ENCODE measurements at regions not wholly inside any gene's neighbourhood (a gene's known extent, or its start where the extent isn't known, plus 50 kb on each side); places are given as distances from the start of the nearest gene placed in this dataset.

DNA sequence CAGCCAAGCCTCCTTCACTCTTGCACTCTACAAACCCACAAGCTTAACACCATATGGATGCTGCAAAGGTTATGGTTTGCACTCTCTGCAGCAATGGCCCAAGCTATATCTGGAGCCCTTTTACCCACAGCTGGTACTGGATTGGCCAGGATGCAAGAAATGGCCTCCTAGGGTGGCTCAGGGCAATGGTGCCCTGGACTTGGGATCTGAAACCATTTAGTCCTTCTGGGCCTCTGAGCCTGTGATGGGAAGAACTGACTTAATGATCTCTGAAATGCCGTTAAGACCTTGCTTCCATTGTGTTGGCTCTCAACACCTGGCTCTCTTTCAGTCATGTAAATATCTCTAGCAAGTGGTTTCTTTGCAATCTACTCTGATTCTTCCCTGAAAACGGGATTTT lies 626.0 kb downstream of the KCTD8 start:
- TF ChIP-seq POLR2AphosphoS5 (IDR thresholded peaks at IDR 0.05; ENCODE audit: low read depth, low read length) (no peak), FOXP2 (optimal IDR thresholded peaks at IDR 0.05; ENCODE audit: borderline replicate concordance, extremely low read depth, extremely low read length, insufficient read depth) (no peak), TAF1 (IDR thresholded peaks at IDR 0.05; ENCODE audit: borderline replicate concordance, insufficient read depth, low read length) (no peak), SIN3A (IDR thresholded peaks at IDR 0.05; ENCODE audit: borderline replicate concordance, insufficient read depth, low read length) (no peak)
- TF ChIP-seq, protein P1, sequence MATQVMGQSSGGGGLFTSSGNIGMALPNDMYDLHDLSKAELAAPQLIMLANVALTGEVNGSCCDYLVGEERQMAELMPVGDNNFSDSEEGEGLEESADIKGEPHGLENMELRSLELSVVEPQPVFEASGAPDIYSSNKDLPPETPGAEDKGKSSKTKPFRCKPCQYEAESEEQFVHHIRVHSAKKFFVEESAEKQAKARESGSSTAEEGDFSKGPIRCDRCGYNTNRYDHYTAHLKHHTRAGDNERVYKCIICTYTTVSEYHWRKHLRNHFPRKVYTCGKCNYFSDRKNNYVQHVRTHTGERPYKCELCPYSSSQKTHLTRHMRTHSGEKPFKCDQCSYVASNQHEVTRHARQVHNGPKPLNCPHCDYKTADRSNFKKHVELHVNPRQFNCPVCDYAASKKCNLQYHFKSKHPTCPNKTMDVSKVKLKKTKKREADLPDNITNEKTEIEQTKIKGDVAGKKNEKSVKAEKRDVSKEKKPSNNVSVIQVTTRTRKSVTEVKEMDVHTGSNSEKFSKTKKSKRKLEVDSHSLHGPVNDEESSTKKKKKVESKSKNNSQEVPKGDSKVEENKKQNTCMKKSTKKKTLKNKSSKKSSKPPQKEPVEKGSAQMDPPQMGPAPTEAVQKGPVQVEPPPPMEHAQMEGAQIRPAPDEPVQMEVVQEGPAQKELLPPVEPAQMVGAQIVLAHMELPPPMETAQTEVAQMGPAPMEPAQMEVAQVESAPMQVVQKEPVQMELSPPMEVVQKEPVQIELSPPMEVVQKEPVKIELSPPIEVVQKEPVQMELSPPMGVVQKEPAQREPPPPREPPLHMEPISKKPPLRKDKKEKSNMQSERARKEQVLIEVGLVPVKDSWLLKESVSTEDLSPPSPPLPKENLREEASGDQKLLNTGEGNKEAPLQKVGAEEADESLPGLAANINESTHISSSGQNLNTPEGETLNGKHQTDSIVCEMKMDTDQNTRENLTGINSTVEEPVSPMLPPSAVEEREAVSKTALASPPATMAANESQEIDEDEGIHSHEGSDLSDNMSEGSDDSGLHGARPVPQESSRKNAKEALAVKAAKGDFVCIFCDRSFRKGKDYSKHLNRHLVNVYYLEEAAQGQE (IDR thresholded peaks at IDR 0.05; ENCODE audit: insufficient read depth in 1 of 2, low read depth in 2 of 2, low read length in 2 of 2) = no peak
